ENCODE measurements at regions not wholly inside any gene's neighbourhood (a gene's known extent, or its start where the extent isn't known, plus 50 kb on each side); places are given as distances from the start of the nearest gene placed in this dataset.

DNA sequence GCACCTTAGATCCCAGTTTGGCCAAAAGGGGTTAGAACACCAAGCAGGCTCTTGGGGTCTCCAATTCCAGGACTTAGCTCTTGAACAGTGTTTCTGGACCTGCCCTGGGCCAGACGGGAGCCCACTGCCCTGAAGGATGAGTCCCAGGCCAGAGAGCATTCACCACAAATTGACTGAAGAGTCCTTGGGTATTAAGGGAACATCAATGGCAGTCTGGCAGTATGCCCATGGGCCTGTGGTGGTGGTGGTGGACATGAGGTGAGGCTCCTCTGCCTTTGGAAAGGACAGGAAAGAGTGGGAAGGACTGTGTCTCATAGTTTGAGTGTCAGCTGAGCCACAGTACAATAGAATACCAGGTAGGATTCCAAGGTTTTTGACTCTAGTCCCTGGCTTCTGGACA is 960.0 kb downstream of the DIPK2A start:
- intact Hi-C loops (cut with DNase I): no loop called here
- no peaks in the 10 kb centered on the region for H3K27me3 ChIP-seq (ENCODE audit: insufficient read depth in 3 of 3, low read length in 2 of 3)
- ATAC-seq (no peak), DNase-seq (no peak)
- H3K27ac ChIP-seq: no peak overlapping the region
- no peaks in the 10 kb centered on the region for H3K36me3 ChIP-seq (ENCODE audit: insufficient read depth in 1 of 2, low read depth in 1 of 2)
- no peak overlapping the region for H3K4me3 ChIP-seq
- H3K9me3 ChIP-seq: peaks cover 6% of the 10 kb centered on the region
- 75 to 91% (median 85%) methylated on average over 1 of the region's 1 CpG for WGBS, 3 donors
- TF ChIP-seq, protein P1, sequence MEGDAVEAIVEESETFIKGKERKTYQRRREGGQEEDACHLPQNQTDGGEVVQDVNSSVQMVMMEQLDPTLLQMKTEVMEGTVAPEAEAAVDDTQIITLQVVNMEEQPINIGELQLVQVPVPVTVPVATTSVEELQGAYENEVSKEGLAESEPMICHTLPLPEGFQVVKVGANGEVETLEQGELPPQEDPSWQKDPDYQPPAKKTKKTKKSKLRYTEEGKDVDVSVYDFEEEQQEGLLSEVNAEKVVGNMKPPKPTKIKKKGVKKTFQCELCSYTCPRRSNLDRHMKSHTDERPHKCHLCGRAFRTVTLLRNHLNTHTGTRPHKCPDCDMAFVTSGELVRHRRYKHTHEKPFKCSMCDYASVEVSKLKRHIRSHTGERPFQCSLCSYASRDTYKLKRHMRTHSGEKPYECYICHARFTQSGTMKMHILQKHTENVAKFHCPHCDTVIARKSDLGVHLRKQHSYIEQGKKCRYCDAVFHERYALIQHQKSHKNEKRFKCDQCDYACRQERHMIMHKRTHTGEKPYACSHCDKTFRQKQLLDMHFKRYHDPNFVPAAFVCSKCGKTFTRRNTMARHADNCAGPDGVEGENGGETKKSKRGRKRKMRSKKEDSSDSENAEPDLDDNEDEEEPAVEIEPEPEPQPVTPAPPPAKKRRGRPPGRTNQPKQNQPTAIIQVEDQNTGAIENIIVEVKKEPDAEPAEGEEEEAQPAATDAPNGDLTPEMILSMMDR (IDR thresholded peaks at IDR 0.05): no peak
- H3K4me1 ChIP-seq: no peaks in the 10 kb centered on the region

DNA sequence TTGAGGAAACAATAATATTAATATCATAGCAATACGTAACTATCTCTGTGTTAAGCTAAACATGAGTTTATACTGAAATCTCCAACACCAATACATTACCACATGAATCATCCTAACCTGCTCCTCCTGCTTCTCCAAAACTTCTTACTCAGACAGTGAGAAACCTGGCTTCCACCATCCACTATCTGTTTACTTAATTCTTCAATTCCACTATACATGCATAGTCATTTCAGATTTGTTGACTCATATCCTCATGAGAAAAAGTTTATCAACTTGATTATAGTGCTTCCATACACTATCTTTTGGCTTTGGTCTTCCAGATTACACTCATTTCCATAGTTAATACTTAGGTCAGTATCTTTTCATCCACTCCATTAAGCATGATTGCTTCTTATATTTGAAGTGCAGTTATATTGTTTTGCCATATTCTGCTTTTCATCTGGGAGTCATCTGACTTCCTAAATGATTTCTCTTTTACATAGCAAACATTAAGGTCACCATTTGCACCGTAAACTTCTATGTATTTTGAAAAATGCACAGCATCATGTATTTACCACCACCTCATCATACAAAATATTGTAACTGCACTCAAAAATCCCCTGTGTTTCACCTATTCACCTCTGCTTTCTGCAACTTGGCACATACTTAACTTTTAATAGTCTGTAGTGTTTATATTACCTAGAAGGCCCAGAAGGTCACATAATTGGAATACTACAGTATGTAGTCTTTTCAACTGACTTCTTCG is 970.6 kb downstream of the DIPK2A start:
- no peak overlapping the region for H3K4me3 ChIP-seq
- H3K36me3 ChIP-seq (ENCODE audit: insufficient read depth in 1 of 2, low read depth in 1 of 2): no peaks in the 10 kb centered on the region
- WGBS, 3 donors: 60 to 70% (median 62%) methylated on average over 3 of the region's 3 CpGs
- H3K9me3 ChIP-seq: peaks cover 15% of the 10 kb centered on the region
- DNase-seq (no peak), ATAC-seq (no peak)
- H3K4me1 ChIP-seq: no peaks in the 10 kb centered on the region
- intact Hi-C loops (cut with DNase I): no loop called here
- H3K27ac ChIP-seq: no peak overlapping the region
- H3K27me3 ChIP-seq (ENCODE audit: insufficient read depth in 3 of 3, low read length in 2 of 3): no peaks in the 10 kb centered on the region
- TF ChIP-seq, protein P1 (IDR thresholded peaks at IDR 0.05): no peak

DNA sequence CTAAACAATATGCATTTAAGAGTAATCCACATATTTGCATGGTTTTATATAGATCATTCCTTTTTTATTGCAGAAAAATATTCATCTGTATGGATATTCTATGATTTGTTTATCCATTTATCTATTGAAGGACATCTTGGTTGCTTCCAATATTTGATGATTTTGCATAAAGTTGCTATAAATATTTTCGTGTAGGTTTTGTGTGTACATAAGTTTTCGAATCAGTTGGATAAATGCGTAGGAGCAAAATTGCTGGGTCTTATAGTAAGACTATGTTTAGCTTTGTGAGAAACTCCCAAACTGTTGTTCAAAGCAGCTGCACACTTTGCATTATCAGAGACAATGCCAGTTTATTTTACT is 971.2 kb downstream of the DIPK2A start:
- Histone ChIP-seq H3K4me1 (no peaks in the 10 kb centered on the region), H3K9me3 (peaks cover 15% of the 10 kb centered on the region), H3K27me3 (ENCODE audit: insufficient read depth in 3 of 3, low read length in 2 of 3) (no peaks in the 10 kb centered on the region), H3K4me3 (no peak overlapping the region), H3K27ac (no peak overlapping the region), H3K36me3 (ENCODE audit: insufficient read depth in 1 of 2, low read depth in 1 of 2) (no peaks in the 10 kb centered on the region)
- ATAC-seq (no peak), DNase-seq (no peak)
- TF ChIP-seq, protein P1 (IDR thresholded peaks at IDR 0.05): no peak
- 89 to 94% (median 91%) methylated on average over 3 of the region's 3 CpGs for WGBS, 3 donors
- intact Hi-C loops (cut with DNase I): no loop called here

DNA sequence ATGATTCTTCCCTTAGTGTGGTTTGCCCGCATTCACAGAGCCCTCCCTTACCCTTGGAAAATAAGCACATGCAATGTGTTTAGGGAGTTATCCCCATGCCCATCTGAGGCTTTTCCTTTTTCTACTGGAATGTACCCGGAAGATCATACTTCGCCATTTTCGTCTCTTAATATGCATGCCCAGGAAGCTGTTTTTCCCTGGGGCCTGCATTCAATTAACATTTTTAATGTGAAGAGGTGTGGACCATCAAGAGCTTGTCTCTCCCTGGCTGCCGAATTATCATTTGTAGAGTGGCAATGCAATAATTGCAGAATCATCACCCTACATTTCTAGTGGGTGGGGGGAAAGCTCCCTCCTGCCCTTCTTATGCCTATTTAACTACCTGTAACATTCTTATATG is 976.3 kb downstream of the DIPK2A start:
- H3K9me3 ChIP-seq: peaks cover 15% of the 10 kb centered on the region
- ATAC-seq: no peak

More for the DNA sequence above, 976.3 kb downstream of the DIPK2A start:
- intact Hi-C loops (cut with DNase I): no loop called here
- H3K36me3 ChIP-seq (ENCODE audit: insufficient read depth in 1 of 2, low read depth in 1 of 2): no peaks in the 10 kb centered on the region
- no peak overlapping the region for H3K27ac ChIP-seq
- TF ChIP-seq, protein P1 (IDR thresholded peaks at IDR 0.05): no peak
- H3K27me3 ChIP-seq (ENCODE audit: insufficient read depth in 3 of 3, low read length in 2 of 3): no peaks in the 10 kb centered on the region
- H3K4me3 ChIP-seq: no peak overlapping the region
- DNase-seq: no peak
- WGBS, 3 donors: 71 to 82% (median 74%) methylated on average over 5 of the region's 5 CpGs
- H3K4me1 ChIP-seq: no peaks in the 10 kb centered on the region
